Epidermal melanocyte (primary cell): ENCODE measurements at regions not wholly inside any gene's neighbourhood (a gene's known extent, or its start where the extent isn't known, plus 50 kb on each side); places are given as distances from the start of the nearest gene placed in this dataset.
A peak's percentile ranks its signal among the peaks of the same experiment; 100 is the strongest.

Experiments
- DNase-seq: peaks from one replicate; pipeline ENCODE4 v3.0.0; 2011; ENCODE audit warnings: low spot score; ENCODE audit not compliant: insufficient read length

GRCh38 chr12:30507576-30507975 lies 188.1 kb downstream of the IPO8 start:
- DNase-seq, result no peak

- no peak for DNase-seq
Measured at GRCh38 chr12:30506411-30506810, 189.3 kb downstream of the IPO8 start.

GRCh38 chr12:30501718-30502117 lies 194.0 kb downstream of the IPO8 start:
- DNase-seq, result no peak

- no peak for DNase-seq
Measured at GRCh38 chr12:30500532-30500931, 195.1 kb downstream of the IPO8 start.

GRCh38 chr12:30485230-30485890 lies 210.3 kb downstream of the IPO8 start:
- DNase-seq, result no peak

GRCh38 chr12:30484658-30485057 lies 211.0 kb downstream of the IPO8 start:
- DNase-seq, result no peak

GRCh38 chr12:30482650-30483049 lies 213.0 kb downstream of the IPO8 start:
- no peak for DNase-seq

- DNase-seq, result no peak
Measured at GRCh38 chr12:30473274-30473673, 222.4 kb downstream of the IPO8 start.

- DNase-seq, result no peak
Measured at GRCh38 chr12:30466093-30466585, 229.5 kb downstream of the IPO8 start.

- DNase-seq, result no peak
Measured at GRCh38 chr12:30463636-30464035, 232.0 kb downstream of the IPO8 start.

- DNase-seq, result no peak
Measured at GRCh38 chr12:30462249-30462648, 233.4 kb downstream of the IPO8 start.

GRCh38 chr12:30461026-30461615 lies 234.5 kb downstream of the IPO8 start:
- DNase-seq, result no peak

- no peak for DNase-seq
Measured at GRCh38 chr12:30458453-30458852, 237.2 kb downstream of the IPO8 start.

GRCh38 chr12:30457621-30458289 lies 237.9 kb downstream of the IPO8 start:
- DNase-seq, result peak; percentile 58

- no peak for DNase-seq
Measured at GRCh38 chr12:30450872-30451271, 244.8 kb downstream of the IPO8 start.

GRCh38 chr12:30450226-30450625 lies 245.4 kb downstream of the IPO8 start:
- no peak for DNase-seq

- DNase-seq, result no peak
Measured at GRCh38 chr12:30448038-30448437, 247.6 kb downstream of the IPO8 start.

GRCh38 chr12:30447061-30447750 lies 248.5 kb downstream of the IPO8 start:
- DNase-seq, result no peak

- no peak for DNase-seq
Measured at GRCh38 chr12:30442461-30442860, 253.2 kb downstream of the IPO8 start.

GRCh38 chr12:30440826-30441602 lies 254.7 kb downstream of the IPO8 start:
- DNase-seq, result no peak

GRCh38 chr12:30439201-30439600 lies 256.5 kb downstream of the IPO8 start:
- DNase-seq, result no peak
